Loucy (cell line): ENCODE measurements at regions not wholly inside any gene's neighbourhood (a gene's known extent, or its start where the extent isn't known, plus 50 kb on each side); places are given as distances from the start of the nearest gene placed in this dataset.
A peak's percentile ranks its signal among the peaks of the same experiment; 100 is the strongest.

Experiments
- H2AFZ ChIP-seq: fragments of 200-600 bp; sonication (generic); 2 replicates; pipeline ENCODE4 v1.6.0; 2016; ENCODE audit warnings: antibody characterized with exemption, mild to moderate bottlenecking, low read length, moderate library complexity
- H3F3A ChIP-seq: fragments of 200-600 bp; 2 replicates; pipeline ENCODE4 v1.6.0; 2016; ENCODE audit warnings: antibody characterized with exemption, low read depth, mild to moderate bottlenecking
- H3K27me3 ChIP-seq: fragments of 200-600 bp; sonication (generic); 2 replicates; pipeline ENCODE4 v1.6.1; 2014; ENCODE audit warnings: low read length, mild to moderate bottlenecking; ENCODE audit not compliant: insufficient read depth, poor library complexity, severe bottlenecking
- H3K36me3 ChIP-seq: fragments of 200-600 bp; sonication (generic); 2 replicates; pipeline ENCODE4 v1.6.1; 2016; ENCODE audit warnings: low read length; ENCODE audit not compliant: insufficient read depth
- H3K4me1 ChIP-seq: fragments of 200-600 bp; sonication (generic); 2 replicates; pipeline ENCODE4 v1.5.1; 2014; ENCODE audit warnings: low read length, mild to moderate bottlenecking; ENCODE audit not compliant: insufficient read depth, poor library complexity, severe bottlenecking
- H3K4me2 ChIP-seq: fragments of 200-600 bp; sonication (generic); 2 replicates; pipeline ENCODE4 v1.6.0; 2014; ENCODE audit warnings: antibody characterized with exemption, low read length, low read depth, mild to moderate bottlenecking; ENCODE audit not compliant: poor library complexity, severe bottlenecking
- H3K4me3 ChIP-seq: fragments of 200-600 bp; sonication (generic); 2 replicates; pipeline ENCODE4 v1.5.1; 2014; ENCODE audit warnings: low read length, mild to moderate bottlenecking, mixed read lengths; ENCODE audit not compliant: poor library complexity, severe bottlenecking
- H3K79me2 ChIP-seq: fragments of 200-600 bp; sonication (generic); 2 replicates; pipeline ENCODE4 v1.6.1; 2014; ENCODE audit warnings: low read length; ENCODE audit not compliant: insufficient read depth
- H3K9ac ChIP-seq: fragments of 200-600 bp; sonication (generic); 2 replicates; pipeline ENCODE4 v1.6.0; 2014; ENCODE audit warnings: mild to moderate bottlenecking, low read depth, low read length, moderate library complexity; ENCODE audit not compliant: poor library complexity, severe bottlenecking
- H3K9me2 ChIP-seq: fragments of 200-600 bp; sonication (generic); replicated peaks from 2 replicates; pipeline ENCODE4 v1.6.1; 2016; ENCODE audit warnings: low read depth, low read length, mixed read lengths
- H3K9me3 ChIP-seq: fragments of 200-600 bp; sonication (generic); 2 replicates; pipeline ENCODE4 v1.6.1; 2014; ENCODE audit warnings: mild to moderate bottlenecking, antibody characterized with exemption, low read length, low read depth; ENCODE audit not compliant: insufficient read depth
- H4K20me1 ChIP-seq: fragments of 200-600 bp; sonication (generic); 2 replicates; pipeline ENCODE4 v1.6.0; 2014; ENCODE audit warnings: antibody characterized with exemption, low read length, mild to moderate bottlenecking; ENCODE audit not compliant: insufficient read depth, poor library complexity, severe bottlenecking
- EZH2phosphoT487 ChIP-seq: fragments of 200-600 bp; IDR thresholded peaks from 2 replicates; pipeline ENCODE4 v1.6.1; 2018; ENCODE audit warnings: antibody characterized with exemption, mild to moderate bottlenecking, moderate library complexity, borderline replicate concordance
- TF ChIP-seq, protein P1 (sequence below): fragments of 200-600 bp; sonication (generic); conservative IDR thresholded peaks from 2 replicates; pipeline ENCODE4 v1.5.1; 2014; ENCODE audit warnings: mild to moderate bottlenecking, antibody characterized with exemption, low read length

DNA sequence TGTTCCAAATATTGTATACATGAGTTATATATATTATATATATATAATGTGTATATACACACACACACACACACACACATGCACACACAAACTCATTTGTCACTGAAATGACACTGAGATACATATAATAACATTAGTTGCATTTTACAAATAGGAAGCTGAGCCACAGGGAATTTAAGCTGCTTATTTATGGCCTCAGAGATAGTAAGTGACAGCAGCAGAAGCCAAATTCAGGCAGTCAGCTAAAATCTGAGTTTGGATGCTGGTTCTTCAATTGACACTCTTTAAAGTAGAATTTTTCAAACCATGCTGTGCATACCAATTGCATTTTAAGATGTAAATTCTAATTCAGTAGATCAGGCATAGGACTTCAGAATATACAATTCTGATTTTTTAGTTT lies 163.3 kb upstream of the CTSO start:
- H3K9me3 ChIP-seq = no peaks in the 10 kb centered on the region
- no peaks in the 10 kb centered on the region for H3K27me3 ChIP-seq
- H3F3A ChIP-seq = no peaks in the 10 kb centered on the region
- H3K36me3 ChIP-seq = no peaks in the 10 kb centered on the region
- no peak overlapping the region for H3K9ac ChIP-seq
- H3K9me2 ChIP-seq = no peaks in the 10 kb centered on the region
- H3K4me3 ChIP-seq = no peak overlapping the region
- no peak for TF ChIP-seq EZH2phosphoT487
- TF ChIP-seq, protein P1, sequence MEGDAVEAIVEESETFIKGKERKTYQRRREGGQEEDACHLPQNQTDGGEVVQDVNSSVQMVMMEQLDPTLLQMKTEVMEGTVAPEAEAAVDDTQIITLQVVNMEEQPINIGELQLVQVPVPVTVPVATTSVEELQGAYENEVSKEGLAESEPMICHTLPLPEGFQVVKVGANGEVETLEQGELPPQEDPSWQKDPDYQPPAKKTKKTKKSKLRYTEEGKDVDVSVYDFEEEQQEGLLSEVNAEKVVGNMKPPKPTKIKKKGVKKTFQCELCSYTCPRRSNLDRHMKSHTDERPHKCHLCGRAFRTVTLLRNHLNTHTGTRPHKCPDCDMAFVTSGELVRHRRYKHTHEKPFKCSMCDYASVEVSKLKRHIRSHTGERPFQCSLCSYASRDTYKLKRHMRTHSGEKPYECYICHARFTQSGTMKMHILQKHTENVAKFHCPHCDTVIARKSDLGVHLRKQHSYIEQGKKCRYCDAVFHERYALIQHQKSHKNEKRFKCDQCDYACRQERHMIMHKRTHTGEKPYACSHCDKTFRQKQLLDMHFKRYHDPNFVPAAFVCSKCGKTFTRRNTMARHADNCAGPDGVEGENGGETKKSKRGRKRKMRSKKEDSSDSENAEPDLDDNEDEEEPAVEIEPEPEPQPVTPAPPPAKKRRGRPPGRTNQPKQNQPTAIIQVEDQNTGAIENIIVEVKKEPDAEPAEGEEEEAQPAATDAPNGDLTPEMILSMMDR = no peak
- no peak overlapping the region for H2AFZ ChIP-seq
- H3K4me1 ChIP-seq = no peaks in the 10 kb centered on the region
- H4K20me1 ChIP-seq = no peaks in the 10 kb centered on the region
- no peaks in the 10 kb centered on the region for H3K79me2 ChIP-seq
- H3K4me2 ChIP-seq = no peak overlapping the region

DNA sequence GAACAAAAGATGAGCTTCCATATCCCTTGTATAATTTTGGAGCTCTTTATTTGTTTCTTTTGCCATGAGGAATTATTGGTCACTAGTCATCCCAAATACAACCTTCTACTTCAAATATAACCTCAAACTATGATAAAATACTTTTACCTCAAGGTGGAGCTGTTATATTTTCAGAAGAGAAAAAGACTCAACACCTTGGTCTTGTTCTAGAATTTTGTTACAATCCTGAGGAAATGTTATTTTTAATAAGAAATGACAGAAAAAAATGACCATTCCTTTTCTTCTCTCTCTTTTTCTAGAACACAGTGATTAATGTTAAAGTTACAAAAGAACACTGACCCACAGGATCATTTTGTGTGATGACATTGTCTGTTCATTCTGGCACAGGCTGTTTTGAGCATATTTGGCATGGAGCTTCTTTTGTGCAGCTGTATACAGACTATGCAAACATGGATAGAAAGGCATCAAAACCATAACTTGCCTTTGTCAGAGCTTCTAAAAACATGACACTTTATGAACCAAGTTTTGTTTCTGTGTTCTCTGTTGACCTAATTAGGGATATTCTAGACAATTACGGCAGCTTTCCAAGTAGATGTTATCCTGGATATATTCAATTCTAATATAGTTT lies 159.6 kb upstream of the CTSO start:
- Histone ChIP-seq H3K9ac (no peak overlapping the region), H3K27me3 (no peaks in the 10 kb centered on the region), H3K4me3 (no peak overlapping the region), H3K4me1 (no peaks in the 10 kb centered on the region), H3F3A (no peaks in the 10 kb centered on the region), H3K9me2 (no peaks in the 10 kb centered on the region), H3K79me2 (no peaks in the 10 kb centered on the region), H3K4me2 (no peak overlapping the region), H4K20me1 (no peaks in the 10 kb centered on the region), H2AFZ (no peak overlapping the region), H3K9me3 (no peaks in the 10 kb centered on the region), H3K36me3 (no peaks in the 10 kb centered on the region)
- TF ChIP-seq, protein P1 = peak; percentile 54
- TF ChIP-seq EZH2phosphoT487 = no peak

DNA sequence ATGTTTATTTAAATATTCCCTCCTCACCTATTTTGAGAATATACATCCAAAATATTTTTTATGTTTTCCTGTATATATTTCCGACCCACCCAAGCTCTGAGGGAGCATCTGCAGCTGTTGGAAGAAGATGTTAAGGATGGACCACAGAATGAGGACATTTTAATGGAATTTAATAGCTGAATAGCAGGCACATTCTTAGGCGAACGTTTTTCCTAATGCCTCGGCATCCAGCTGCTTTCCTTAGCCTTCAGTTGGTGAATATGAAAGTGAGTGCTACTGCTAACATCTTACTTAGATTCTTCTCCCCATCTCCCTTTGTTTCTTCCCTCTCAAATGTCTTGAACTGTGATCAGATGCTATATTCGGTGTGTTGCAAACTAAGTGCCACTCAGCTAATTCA lies 158.0 kb upstream of the CTSO start:
- Histone ChIP-seq H3K9ac (no peak overlapping the region), H3K9me3 (no peaks in the 10 kb centered on the region), H3F3A (no peaks in the 10 kb centered on the region), H2AFZ (no peak overlapping the region), H3K4me1 (no peaks in the 10 kb centered on the region), H3K36me3 (no peaks in the 10 kb centered on the region), H3K4me3 (no peak overlapping the region), H3K79me2 (no peaks in the 10 kb centered on the region), H3K4me2 (no peak overlapping the region), H3K9me2 (no peaks in the 10 kb centered on the region), H3K27me3 (no peaks in the 10 kb centered on the region), H4K20me1 (no peaks in the 10 kb centered on the region)
- TF ChIP-seq EZH2phosphoT487 = no peak
- TF ChIP-seq, protein P1 = no peak
